ENCODE measurements at regions not wholly inside any gene's neighbourhood (a gene's known extent, or its start where the extent isn't known, plus 50 kb on each side); places are given as distances from the start of the nearest gene placed in this dataset.

- TF ChIP-seq, protein P1, sequence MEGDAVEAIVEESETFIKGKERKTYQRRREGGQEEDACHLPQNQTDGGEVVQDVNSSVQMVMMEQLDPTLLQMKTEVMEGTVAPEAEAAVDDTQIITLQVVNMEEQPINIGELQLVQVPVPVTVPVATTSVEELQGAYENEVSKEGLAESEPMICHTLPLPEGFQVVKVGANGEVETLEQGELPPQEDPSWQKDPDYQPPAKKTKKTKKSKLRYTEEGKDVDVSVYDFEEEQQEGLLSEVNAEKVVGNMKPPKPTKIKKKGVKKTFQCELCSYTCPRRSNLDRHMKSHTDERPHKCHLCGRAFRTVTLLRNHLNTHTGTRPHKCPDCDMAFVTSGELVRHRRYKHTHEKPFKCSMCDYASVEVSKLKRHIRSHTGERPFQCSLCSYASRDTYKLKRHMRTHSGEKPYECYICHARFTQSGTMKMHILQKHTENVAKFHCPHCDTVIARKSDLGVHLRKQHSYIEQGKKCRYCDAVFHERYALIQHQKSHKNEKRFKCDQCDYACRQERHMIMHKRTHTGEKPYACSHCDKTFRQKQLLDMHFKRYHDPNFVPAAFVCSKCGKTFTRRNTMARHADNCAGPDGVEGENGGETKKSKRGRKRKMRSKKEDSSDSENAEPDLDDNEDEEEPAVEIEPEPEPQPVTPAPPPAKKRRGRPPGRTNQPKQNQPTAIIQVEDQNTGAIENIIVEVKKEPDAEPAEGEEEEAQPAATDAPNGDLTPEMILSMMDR (IDR thresholded peaks at IDR 0.05 in 2 of 3, conservative IDR thresholded peaks at IDR 0.05 in 1 of 3; ENCODE audit: borderline replicate concordance in 1 of 3, insufficient read depth in 1 of 3, low read depth in 2 of 3, low read length in 2 of 3): no peak
- TF ChIP-seq JUND (IDR thresholded peaks at IDR 0.05) (no peak), POLR2AphosphoS5 (IDR thresholded peaks at IDR 0.05; ENCODE audit: low read depth, low read length) (no peak), SIN3A (IDR thresholded peaks at IDR 0.05; ENCODE audit: low read depth) (no peak), ZBTB33 (IDR thresholded peaks at IDR 0.05; ENCODE audit: extremely low read depth, insufficient replicate concordance, low read length) (no peak), SP1 (IDR thresholded peaks at IDR 0.05; ENCODE audit: low read depth) (no peak), POLR2A (IDR thresholded peaks at IDR 0.05; ENCODE audit: borderline replicate concordance, extremely low read depth, insufficient read depth, insufficient read length) (no peak), ATF3 (IDR thresholded peaks at IDR 0.05) (no peak), CEBPB (IDR thresholded peaks at IDR 0.05; ENCODE audit: low read depth) (no peak), REST (IDR thresholded peaks at IDR 0.05; ENCODE audit: low read depth) (no peak), RAD21 (IDR thresholded peaks at IDR 0.05; ENCODE audit: low read depth) (no peak), EZH2 (IDR thresholded peaks at IDR 0.05) (no peak), MAX (IDR thresholded peaks at IDR 0.05) (no peak)
These were observed 60.3 kb upstream of the DEK start for GRCh38 chr6:18324706-18325042.
